ENCODE measurements at regions not wholly inside any gene's neighbourhood (a gene's known extent, or its start where the extent isn't known, plus 50 kb on each side); places are given as distances from the start of the nearest gene placed in this dataset.
"Not testable (repeated sequence)": the region's sequence is repeated elsewhere in the genome, so short reads cannot be mapped to it uniquely, and the experiment has no call there.

DNA sequence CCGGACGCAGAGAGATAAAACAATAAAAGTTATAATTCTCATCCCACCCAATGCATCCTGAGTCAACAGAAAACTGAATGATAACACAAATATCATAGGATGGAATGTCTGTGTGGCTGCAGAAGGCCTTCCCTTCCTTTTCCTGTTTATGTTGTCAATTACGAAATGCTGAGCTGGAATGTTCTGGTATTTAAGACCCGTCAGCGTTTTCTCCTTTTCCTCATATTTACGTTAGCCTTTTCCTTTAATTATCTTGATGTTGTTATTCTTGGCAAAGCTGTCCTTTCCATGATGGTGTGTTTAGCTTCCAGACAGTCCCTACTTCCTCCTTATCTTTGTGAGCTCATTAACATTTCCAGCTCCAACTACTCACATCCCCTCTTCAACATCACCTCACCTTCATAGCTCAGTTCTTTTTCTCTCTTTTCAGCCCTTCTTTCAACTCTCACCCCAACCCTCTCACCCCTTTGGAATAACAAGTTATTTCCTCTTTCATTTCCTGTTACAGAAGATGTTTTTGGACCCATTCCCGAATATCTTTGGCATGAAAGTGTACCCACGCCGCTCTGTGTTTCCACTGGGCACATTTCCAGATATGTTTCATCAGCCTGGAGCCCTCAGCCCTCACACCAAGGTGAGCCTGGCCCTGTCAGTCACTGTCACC lies 221.6 kb downstream of the NR2F1-AS1 start:
- no peak for FAIRE-seq

DNA sequence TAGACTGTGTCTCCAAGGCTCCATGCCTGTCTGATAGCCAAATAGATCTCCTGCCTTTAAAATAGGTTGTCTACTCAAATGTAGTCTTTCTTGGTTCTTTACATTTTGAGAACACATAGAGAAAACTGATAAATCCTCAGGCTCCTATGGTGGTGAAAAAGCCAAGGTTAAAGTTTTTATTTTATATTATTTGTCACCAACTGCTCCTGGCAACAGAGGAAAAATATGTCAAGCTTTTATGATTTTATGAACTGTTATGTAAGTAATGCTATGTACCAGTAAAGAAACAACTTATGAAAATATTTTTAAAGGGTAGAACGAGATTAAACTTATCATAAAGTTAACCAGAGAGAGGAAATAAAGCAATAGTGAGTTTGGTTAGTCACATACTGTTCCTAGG lies 222.8 kb downstream of the NR2F1-AS1 start:
- no peak for FAIRE-seq

DNA sequence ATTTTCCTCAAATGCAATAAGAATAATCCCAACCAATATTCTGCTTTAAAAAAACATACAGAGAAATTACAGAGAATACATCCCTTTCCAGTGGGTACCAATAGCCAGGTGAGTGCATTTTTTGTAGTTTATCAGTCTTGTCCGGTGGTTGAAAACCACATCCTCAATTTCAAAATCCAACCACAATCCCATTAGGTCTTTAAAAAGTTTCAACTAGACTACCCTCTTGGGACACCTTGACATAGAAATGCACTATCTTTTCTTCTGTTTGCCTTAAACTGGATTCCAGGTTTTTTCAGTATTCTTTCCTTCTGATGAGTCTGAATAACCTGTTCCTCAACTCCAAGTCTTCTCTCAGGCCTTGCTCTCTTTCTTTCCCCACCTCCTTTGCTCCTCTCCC lies 223.3 kb downstream of the NR2F1-AS1 start:
- FAIRE-seq = no peak

DNA sequence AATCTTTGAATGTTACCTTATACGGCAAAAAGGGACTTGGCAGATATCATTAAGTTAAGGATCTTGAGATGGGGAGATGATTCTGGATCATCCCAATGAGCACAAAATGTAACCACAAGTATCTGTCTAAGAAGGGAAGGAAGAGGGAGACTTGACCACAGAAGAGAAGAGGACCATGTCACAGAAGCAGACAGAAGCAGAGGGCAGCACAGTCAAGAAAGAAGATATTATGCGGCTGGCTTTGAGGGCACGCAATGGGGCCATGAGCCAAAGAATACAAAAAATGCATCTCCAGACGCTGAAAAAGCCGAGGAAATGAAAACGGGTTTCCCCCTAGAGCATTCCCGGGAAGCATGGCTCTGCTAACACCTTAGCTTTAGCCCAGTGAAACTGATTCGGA lies 225.3 kb downstream of the NR2F1-AS1 start:
- FAIRE-seq = no peak

DNA sequence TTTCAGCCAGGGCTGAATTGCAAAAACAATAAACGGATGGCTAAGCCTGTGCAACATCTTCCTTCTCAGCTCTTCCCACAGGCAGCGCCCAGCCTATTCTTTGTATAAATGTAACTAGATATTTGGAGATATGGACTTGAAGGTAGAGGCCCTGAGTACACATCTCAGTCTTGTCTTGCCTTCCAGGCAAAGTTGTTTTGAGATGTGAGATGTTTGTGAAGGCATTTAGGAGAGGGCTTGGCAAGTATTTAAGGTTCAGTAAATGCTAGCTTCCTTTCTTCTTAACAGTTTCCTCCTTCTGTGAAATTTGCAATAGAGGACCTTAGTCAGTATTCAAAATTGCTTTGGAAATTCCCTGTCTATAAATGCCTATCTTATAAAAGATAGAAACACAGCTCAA lies 228.8 kb downstream of the NR2F1-AS1 start:
- no peak for FAIRE-seq

DNA sequence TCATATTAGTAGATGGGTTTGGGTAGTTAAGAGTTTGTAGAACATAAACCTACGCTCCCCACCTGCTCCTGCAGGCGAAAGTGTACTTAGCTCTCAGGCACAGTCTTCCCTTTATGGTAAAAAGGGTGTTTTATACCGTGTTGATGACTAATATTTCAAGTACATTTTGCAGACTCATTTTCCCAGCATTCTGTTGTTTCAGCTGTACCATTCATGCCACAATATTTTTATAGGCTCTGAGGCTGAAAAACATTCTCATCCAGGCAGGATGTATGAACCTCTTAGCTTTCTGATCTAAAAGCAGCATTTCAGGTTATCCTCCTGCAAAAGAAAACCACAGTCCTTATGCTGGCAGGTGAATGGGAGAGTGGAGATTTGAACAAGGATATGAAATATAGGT lies 231.4 kb downstream of the NR2F1-AS1 start:
- no peak for FAIRE-seq

DNA sequence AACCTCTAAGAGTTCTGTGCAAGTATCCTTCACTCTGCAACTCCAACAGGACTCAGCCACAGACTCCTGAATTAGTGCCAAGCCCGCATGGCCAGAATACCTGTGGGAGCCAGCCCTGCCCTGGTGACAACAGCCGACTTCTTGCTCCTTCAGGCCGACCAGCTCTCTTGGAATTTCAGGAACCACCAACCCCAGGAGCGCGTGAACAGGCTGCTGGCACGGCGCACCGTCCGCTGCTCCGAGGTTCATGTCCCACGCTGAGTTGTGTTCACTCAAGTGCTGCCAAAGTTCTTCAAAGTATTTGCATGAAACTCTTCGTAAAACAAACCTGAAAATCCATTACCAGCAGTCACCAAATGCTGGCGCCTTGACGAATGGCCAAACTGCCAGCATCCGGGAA lies 232.8 kb downstream of the NR2F1-AS1 start:
- FAIRE-seq = no peak

DNA sequence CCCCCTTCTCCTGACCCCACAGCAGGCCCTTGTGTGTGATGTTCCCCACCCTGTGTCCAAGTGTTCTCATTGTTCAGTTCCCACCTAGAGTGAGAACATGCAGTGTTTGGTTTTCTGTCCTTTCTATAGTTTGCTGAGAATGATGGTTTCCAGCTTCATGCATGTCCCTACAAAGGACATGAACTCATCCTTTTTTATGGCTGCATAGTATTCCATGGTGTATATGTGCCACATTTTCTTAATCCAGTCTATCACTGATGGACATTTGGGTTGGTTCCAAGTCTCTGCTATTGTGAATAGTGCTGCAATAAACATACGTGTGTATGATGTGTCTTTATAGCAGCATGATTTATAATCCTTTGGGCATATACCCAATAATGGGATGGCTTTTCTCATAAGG lies 234.2 kb downstream of the NR2F1-AS1 start:
- FAIRE-seq = not testable (repeated sequence)

DNA sequence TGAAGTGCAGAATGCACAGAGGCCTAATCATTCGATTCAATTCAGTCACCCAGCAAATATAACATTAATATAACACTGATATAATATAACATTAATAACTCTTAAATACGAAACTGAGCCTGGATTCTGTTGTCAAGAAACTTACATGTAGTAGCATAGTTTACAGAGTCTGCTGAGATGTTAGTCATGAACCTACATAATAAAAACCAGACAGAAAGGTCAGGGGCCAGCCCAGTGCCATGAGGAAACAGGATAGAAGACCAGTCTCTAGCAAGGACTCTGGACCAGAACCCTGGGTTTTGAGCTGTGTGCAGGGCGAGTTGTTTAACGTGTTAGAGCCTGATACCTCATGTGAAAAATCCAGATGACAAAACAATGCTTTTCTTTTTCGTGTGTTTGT lies 234.7 kb downstream of the NR2F1-AS1 start:
- FAIRE-seq = no peak

DNA sequence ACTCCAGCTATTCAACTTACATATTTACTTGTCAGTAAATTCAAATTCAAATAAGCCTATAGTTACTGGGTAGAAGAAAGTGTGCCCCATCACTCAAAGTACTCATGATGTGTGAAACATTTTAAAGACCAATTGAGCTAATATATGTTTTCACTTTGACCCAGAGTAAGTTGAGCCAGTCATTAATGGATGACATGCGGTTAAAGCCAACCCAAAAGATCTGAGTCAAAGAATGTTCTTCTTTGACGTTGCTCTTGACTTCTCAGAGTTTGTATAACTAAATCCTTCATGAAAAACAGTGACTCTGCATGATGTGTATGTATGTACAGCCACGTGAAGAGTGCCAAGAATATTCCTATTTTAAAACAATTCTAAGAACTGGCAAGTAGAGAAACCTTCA lies 237.4 kb downstream of the NR2F1-AS1 start:
- FAIRE-seq = no peak

DNA sequence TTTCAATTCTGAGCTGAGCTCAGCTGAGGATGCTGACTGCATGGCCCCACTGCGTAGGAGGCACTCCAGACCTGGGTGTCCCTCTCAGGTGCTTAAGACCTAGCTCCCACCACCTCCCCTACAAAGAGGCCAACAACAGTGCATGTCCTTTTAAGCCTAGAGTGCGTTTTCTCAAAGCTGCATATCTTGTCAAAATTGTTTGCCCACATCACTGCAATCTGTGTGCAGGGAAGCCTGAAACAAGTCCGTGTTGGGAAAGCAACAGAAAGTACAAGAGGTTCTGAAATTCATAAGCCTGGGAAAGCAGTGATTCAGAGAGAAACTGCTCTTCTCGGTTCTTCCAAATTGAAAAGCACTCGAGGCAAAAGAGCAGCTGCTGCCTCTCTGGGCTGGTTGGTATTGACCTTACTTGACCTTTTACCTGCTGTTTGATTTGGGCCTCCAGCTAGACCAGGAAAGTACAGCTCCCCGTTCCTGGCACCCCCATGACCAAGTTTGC lies 238.4 kb downstream of the NR2F1-AS1 start:
- no peak for FAIRE-seq

DNA sequence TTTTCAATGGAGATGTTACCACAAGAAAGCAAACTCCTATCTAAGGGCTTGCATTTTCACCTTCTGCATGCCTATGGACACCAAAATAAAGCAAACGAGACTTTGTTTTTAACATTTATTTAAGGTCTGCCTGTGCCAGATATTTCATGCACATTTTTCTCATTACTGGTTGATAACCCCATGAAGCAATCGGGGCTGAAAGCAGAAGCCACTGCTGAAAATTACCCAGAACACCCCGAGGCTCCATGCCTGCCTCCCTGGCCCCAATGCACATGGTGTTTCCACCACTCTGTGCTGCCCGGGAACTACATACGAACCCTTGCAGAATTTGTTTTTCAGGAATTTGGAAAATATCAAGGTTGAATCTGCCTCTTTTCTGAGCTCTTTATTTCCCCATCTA lies 240.1 kb downstream of the NR2F1-AS1 start:
- no peak for FAIRE-seq

DNA sequence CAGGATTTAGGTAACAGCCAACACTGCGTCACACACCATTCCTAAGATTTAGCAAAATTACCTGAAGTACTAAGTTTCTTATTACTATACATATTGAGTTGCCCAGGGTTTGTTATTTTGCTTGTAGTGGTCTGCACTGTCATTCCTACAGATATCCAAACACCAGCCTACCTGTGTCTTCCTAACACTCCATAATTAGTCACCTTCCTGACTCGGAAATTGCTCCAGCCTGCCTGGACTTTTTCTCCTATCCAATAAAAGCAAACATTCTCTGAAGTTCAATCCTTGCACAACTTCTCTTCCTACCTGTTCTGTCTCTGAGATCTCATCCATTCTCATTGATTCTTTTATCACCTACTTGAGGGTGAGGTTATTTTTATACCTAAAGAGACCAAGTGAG lies 243.9 kb downstream of the NR2F1-AS1 start:
- FAIRE-seq = no peak

DNA sequence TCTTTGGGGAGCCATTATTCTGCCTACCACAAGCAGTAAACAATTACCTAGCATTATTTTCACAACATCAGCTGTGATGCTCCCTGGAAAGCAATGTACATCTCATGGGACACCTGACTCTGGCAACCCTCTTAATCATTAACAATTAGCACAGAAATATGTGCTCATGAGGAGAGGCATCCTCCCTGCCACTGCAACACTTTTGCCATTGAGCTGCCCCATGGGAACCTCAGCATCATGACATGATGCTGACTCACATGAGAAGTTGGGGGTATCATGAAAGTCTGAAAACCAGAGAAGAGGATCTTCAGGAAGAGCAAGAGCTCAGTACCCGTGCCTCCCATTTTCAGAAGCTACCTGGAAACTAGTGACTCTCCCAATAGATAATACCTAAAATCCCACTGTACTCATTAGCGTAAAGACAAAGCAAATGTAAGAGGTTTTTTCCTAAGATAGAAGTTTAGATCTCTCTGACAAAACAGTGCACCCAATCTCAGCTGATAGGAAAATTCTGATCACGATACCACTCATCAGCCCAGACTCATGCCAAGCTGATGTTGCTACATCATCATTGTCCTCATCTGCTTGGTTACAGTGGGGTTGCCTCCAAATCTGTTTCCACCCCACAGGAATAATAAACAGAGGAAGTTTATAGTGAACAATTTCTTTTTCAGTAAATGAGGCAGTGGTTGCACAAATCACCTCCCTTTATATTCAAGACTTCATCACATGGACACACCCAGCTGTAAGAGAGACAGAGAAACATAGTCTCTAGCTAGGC lies 244.5 kb downstream of the NR2F1-AS1 start:
- FAIRE-seq = no peak

DNA sequence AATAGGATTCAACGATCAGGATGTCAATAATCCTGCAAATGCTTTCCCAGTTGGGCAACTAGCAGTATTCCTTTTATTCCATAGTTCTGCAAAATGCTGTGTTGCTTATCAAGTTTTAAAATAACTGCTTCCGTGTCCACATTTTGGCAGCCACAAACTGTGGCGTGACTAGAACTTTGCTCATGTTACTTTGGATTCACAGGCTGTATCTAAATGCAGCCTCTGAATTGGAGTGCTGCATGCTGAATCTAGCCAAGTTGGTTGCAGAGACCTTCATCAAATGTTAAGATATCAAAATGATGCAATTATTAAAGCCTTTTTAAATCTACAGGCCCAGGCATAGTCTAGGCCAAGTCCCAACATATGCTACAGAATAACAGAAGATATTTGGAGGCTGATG lies 249.2 kb downstream of the NR2F1-AS1 start:
- FAIRE-seq = no peak

DNA sequence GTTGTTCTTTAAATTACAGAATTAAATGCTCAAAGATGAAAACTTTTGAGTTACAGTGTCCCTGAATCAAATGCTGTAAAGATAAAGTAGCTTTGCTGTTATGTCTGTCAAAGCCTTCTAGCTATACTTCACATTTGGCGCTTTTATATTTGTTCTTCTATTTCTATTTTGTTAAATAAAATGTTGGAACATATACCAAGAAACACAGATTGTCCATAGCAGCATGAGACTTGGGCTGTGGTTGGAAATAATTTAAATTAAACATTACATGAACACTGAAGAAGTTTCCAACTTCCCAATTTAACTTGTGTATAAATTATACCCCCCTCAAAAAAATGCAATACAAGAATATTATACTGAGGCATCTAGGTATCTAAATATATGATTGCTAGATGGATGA lies 249.8 kb downstream of the NR2F1-AS1 start:
- no peak for FAIRE-seq

DNA sequence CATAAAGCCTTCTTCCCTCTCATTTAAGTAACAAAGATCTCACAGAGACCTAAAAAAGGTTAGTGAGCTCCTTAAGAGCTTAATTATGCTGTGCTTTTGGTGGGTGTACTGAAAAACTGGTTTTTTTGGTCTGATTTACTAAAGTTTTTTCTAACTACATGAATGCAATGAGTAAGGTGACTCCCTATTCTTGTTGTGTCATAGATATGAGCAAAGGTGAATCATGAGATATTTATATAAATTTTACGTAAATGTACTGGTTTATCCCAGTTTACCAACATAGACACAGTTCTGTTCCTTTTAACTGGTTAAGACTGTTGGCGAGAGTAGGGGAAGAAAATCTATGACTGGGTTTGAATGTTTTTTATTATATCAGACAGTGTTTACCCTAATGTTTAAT lies 250.5 kb downstream of the NR2F1-AS1 start:
- no peak for FAIRE-seq

DNA sequence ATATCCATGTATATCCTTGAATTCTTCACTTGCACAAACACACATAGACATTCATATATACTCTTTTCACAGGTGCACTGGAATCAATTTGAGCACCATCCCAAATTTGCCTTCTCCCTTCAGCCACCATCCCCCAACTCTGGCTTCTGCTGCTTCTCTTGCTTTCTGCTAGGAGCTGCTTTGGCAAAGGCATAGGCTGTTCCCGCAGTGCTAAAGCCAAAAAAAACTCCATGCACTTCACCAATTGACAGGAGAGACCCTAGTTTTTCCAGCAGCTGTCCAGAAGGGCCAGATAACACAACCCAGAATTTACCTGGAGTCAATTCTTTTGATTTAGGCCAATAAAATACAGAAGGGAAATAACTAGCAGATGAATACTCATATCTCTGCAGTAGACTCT lies 251.3 kb downstream of the NR2F1-AS1 start:
- no peak for FAIRE-seq

DNA sequence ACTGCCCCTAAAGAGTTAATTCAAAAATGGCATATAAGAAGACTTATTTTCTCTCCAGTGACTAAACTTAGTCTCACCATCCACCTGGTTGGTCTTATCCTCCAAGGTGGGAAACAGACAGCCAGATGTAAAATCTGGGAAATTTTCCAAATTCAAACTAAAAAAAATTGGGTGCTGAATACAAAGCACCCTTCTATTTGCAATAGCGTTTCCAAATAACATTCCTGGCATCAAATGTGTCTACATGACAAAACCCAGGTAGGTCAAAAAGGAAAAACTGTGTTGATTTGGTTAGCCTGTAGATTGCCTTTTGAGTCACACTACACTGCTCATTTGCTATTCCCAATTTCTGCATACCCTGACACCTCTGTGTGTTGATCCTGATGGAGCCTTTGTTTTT lies 252.2 kb downstream of the NR2F1-AS1 start:
- FAIRE-seq = no peak

DNA sequence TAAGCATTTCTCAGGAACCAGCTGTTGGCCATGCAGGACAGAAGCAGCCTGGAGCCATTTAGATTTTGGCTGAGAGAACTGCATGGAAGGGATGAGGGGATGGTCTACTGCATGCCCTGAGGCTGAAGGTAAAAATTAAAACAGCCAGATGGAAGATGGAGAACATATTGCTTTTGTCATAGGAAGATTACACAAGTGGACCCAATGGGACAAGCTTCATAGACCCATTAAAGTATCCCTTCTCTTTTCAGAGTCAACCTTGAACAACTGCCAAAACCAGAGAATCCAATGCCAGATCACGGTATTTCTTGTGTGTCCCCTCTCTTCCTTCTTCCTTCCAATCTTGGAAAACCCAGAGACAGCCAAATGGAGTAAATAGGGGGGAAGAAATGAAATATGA lies 253.4 kb downstream of the NR2F1-AS1 start:
- no peak for FAIRE-seq

DNA sequence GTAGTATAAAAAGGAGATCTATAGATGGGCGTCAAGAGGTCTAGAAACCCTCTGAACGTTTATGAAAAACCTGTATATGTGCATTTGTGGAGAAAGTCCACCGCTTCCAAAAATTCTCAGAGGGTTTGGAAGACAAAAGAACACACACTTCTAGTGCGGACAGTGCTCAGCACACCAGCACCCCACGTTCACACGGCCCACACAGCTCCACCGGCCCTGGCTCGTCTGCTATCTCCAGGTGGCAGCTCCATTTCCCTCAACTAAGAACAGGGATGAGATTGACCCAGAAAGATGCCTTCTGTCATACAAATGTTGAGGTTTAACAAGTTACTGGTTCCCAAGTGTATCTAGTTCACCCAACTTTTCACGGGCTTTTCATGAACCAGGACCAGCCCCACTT lies 255.1 kb downstream of the NR2F1-AS1 start:
- FAIRE-seq = no peak

DNA sequence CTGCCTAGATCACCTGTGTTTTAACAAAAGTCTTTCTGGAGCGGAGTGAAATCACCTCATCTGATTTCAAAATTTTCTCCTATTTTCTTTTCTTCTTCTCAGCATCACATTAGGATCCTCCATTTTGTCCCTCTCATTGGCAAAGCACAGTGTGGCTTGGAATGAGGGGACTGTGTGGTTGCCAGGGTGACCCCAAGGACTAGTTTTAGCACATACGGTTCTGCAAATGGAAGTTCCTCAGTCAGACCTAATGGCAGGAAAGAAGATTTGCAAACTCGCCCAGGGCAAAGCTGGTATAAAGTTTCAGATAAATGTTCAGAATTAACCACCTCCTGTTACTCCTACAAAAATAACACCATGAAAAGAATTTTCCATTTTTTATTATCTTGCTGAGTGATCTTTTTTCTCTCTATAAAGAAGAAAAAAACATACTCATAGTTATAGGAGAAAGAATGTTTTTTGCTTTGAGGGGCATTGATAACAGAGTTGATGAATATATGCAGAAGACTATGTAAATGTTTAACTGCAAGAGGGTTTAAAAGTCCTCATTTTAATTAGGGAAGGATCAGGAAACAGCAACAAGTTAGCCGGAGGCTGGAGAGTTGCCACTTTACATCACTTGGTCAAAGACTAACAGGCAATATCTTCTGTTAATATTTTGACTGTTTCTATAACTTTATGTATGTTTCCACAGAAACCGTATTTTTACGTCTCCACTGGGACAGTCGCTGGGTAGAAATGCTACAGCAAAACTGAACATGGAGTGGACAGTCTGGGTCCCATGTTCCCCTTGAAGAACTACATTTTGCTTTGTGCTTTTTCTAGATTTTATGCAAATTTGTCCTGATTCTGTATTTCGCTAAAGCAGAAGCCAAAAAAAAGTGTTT lies 257.8 kb downstream of the NR2F1-AS1 start:
- FAIRE-seq = no peak

DNA sequence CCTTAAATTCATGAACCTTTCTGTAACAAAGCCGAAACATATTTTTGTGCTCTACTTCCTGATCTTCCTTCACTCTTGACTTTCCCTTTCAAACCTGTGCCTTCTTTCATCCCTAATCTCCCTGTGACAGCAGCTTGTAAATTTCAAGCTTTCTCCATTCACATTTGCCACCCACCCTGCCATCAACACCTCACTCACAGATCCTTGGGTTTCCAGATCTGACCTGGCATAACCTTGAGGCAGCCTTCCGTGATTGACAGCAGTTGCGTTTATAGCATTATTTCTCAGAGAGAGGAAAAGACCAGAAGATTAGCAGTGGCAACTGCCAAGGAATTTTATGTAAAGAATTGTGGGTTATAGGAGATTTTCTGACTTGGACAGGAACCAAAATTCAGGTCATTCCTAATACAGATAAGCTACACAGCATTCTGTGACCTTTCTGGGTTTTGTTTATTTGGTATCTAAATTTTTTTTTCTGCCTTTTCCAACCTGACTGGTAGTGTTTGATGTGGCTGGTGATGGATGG lies 260.0 kb downstream of the NR2F1-AS1 start:
- FAIRE-seq = no peak
